HFFc6 (cell line): ENCODE measurements at regions not wholly inside any gene's neighbourhood (a gene's known extent, or its start where the extent isn't known, plus 50 kb on each side); places are given as distances from the start of the nearest gene placed in this dataset.

Experiments
- DNase-seq: peaks from one replicate; pipeline ENCODE4 v3.0.0-alpha.2; 2018
- H3K27ac Mint-ChIP-seq: 2 replicates; pipeline ENCODE4 v1.8.0; 2020; ENCODE audit warnings: mild to moderate bottlenecking, mixed read lengths
- H3K27me3 Mint-ChIP-seq: 2 replicates; pipeline ENCODE4 v1.8.0; 2021; ENCODE audit warnings: mild to moderate bottlenecking, moderate library complexity, mixed read lengths; ENCODE audit not compliant: insufficient read depth
- H3K36me3 Mint-ChIP-seq: 2 replicates; pipeline ENCODE4 v1.8.0; 2021; ENCODE audit warnings: low read depth, mixed read lengths
- H3K4me1 Mint-ChIP-seq: 2 replicates; pipeline ENCODE4 v1.8.0; 2020; ENCODE audit warnings: low read depth, mixed read lengths
- H3K4me3 Mint-ChIP-seq: 2 replicates; pipeline ENCODE4 v1.8.0; 2020; ENCODE audit warnings: mild to moderate bottlenecking, moderate library complexity, mixed read lengths
- H3K9me3 Mint-ChIP-seq: 2 replicates; pipeline ENCODE4 v1.8.0; 2020; ENCODE audit warnings: mild to moderate bottlenecking, mixed read lengths
- CTCF ChIP-seq: fragments of 200-600 bp; sonication (generic); IDR thresholded peaks from 2 replicates; pipeline ENCODE4 v1.5.0; 2021; ENCODE audit warnings: antibody characterized with exemption, mild to moderate bottlenecking

GRCh38 chr18:7514796-7515440, 52.2 kb upstream of the PTPRM start:
- TF ChIP-seq CTCF = no peak
- no peak overlapping the region for H3K4me3 Mint-ChIP-seq
- H3K4me1 Mint-ChIP-seq = no peaks in the 10 kb centered on the region; the same call in 1 of the 2 replicates
- DNase-seq = no peak
- H3K9me3 Mint-ChIP-seq = no peaks in the 10 kb centered on the region
- peaks cover 18% of the 10 kb centered on the region; the same call in 1 of the 2 replicates for H3K27me3 Mint-ChIP-seq
- no peak overlapping the region for H3K27ac Mint-ChIP-seq
- no peaks in the 10 kb centered on the region for H3K36me3 Mint-ChIP-seq

GRCh38 chr18:7516266-7517117, 50.6 kb upstream of the PTPRM start:
- no peak for TF ChIP-seq CTCF
- H3K9me3 Mint-ChIP-seq = no peaks in the 10 kb centered on the region
- no peak overlapping the region for H3K27ac Mint-ChIP-seq
- H3K4me1 Mint-ChIP-seq = no peaks in the 10 kb centered on the region; the same call in 1 of the 2 replicates
- peaks cover 13% of the 10 kb centered on the region for H3K27me3 Mint-ChIP-seq
- DNase-seq = no peak
- H3K36me3 Mint-ChIP-seq = no peaks in the 10 kb centered on the region
- H3K4me3 Mint-ChIP-seq = no peak overlapping the region
